H1 (cell line): ENCODE measurements at regions not wholly inside any gene's neighbourhood (a gene's known extent, or its start where the extent isn't known, plus 50 kb on each side); places are given as distances from the start of the nearest gene placed in this dataset.

Source experiments
- CTCF ChIA-PET: fragments of 300-600 bp; sonication (Branson Sonifier 250); formaldehyde crosslinking; loops from one replicate; lab custom pipeline; 2021; ENCODE audit not compliant: partially characterized antibody; lab: Charles Lee
- POLR2A ChIA-PET: fragments of 300-600 bp; sonication (Branson Sonifier 250); formaldehyde crosslinking; loops from one replicate; lab custom pipeline; 2021; ENCODE audit warnings: inconsistent platforms; ENCODE audit not compliant: partially characterized antibody; lab: Charles Lee
- DNase-seq, 2 experiments: peaks; one replicate each; pipeline versions ENCODE4 v3.0.0 to v3.0.0-alpha.2; 2010 to 2022; ENCODE audit warnings: low spot score in 2 of 2, low read depth in 1 of 2, mixed read lengths in 1 of 2
- FAIRE-seq: peaks from 2 replicates; lab custom pipeline; 2011; peaks lifted over from hg19 to GRCh38; lab: Jason Lieb, UNC
- H2AFZ ChIP-seq: 2 replicates; pipeline ENCODE4 v1.8.1; 2012; ENCODE audit warnings: low read length, inconsistent platforms
- H2AK5ac ChIP-seq: 2 replicates; pipeline ENCODE4 v1.6.1; 2013; ENCODE audit warnings: low read depth, low read length
- H2BK120ac ChIP-seq: replicated peaks from 2 replicates; pipeline ENCODE3; 2013; ENCODE audit warnings: low read depth, low read length, inconsistent platforms
- H2BK12ac ChIP-seq: 2 replicates; pipeline ENCODE4 v1.6.1; 2013; ENCODE audit warnings: low read depth, low read length
- H2BK15ac ChIP-seq: 2 replicates; pipeline ENCODE4 v1.6.1; 2013; ENCODE audit warnings: low read length
- H2BK20ac ChIP-seq: 2 replicates; pipeline ENCODE4 v1.6.1; 2013; ENCODE audit warnings: low read length
- H2BK5ac ChIP-seq: 2 replicates; pipeline ENCODE4 v1.6.1; 2013; ENCODE audit warnings: low read depth, low read length
- H3K14ac ChIP-seq: 2 replicates; pipeline ENCODE4 v1.6.1; 2013; ENCODE audit warnings: inconsistent platforms; ENCODE audit not compliant: insufficient read length
- H3K18ac ChIP-seq: 2 replicates; pipeline ENCODE4 v1.6.1; 2013; ENCODE audit warnings: low read length; ENCODE audit errors: extremely low read depth
- H3K23ac ChIP-seq: 2 replicates; pipeline ENCODE4 v1.6.1; 2013; ENCODE audit warnings: inconsistent platforms; ENCODE audit not compliant: insufficient read length
- H3K23me2 ChIP-seq: 2 replicates; pipeline ENCODE4 v1.6.1; 2013; ENCODE audit warnings: low read depth, low read length
- H3K27ac ChIP-seq: 2 replicates; pipeline ENCODE4 v1.6.1; 2011; ENCODE audit warnings: low read depth, low read length, inconsistent platforms
- H3K27me3 ChIP-seq, 4 experiments: replicated peaks in 1 of 4; 1 replicate in 1 of 4; 2 replicates in 3 of 4; pipeline versions ENCODE4 v1.6.1 to v1.8.1; 2011 to 2013; ENCODE audit warnings: low read length in 3 of 4, mild to moderate bottlenecking in 3 of 4, inconsistent platforms in 2 of 4, mixed read lengths in 2 of 4, moderate library complexity in 1 of 4; ENCODE audit not compliant: control insufficient read depth in 3 of 4, insufficient read depth in 3 of 4; ENCODE audit errors: extremely low read depth in 1 of 4
- H3K36me3 ChIP-seq, 4 experiments: 2 replicates each; pipeline versions ENCODE4 v1.6.1 to v1.8.1; 2011 to 2013; ENCODE audit warnings: mild to moderate bottlenecking in 4 of 4, low read length in 3 of 4, moderate library complexity in 2 of 4, control low read depth in 1 of 4, inconsistent platforms in 1 of 4; ENCODE audit not compliant: insufficient read depth in 4 of 4, control insufficient read depth in 2 of 4
- H3K4ac ChIP-seq: replicated peaks from 2 replicates; pipeline ENCODE3; 2013; ENCODE audit warnings: low read length, low read depth, mixed read lengths, inconsistent platforms; ENCODE audit not compliant: insufficient read length
- H3K4me1 ChIP-seq, 4 experiments: replicated peaks in 1 of 4; 1 replicate in 1 of 4; 2 replicates in 3 of 4; pipeline versions ENCODE4 v1.6.1 to v1.8.1; 2011 to 2013; ENCODE audit warnings: low read length in 3 of 4, inconsistent platforms in 2 of 4, mixed read lengths in 1 of 4; ENCODE audit not compliant: insufficient read depth in 4 of 4, control insufficient read depth in 3 of 4
- H3K4me2 ChIP-seq, 2 experiments: 2 replicates each; pipeline versions ENCODE4 v1.6.1 to v1.8.1; 2011 to 2013; ENCODE audit warnings: low read depth in 2 of 2, low read length in 2 of 2, control low read depth in 1 of 2, inconsistent platforms in 1 of 2, mild to moderate bottlenecking in 1 of 2; ENCODE audit not compliant: insufficient read depth in 1 of 2
- H3K4me3 ChIP-seq, 4 experiments: fragments of 200-600, 300-600 bp in 1 of 4; sonication (generic), shearing (Covaris generic), sonication (Bioruptor Twin) in 1 of 4; 2 replicates each; pipeline versions ENCODE4 v1.5.1 to v1.8.1; 2011 to 2016; ENCODE audit warnings: low read length in 4 of 4, low read depth in 3 of 4, control low read depth in 2 of 4, inconsistent platforms in 2 of 4, mild to moderate bottlenecking in 2 of 4, mixed read lengths in 1 of 4, moderate library complexity in 1 of 4; ENCODE audit not compliant: insufficient read depth in 2 of 4; ENCODE audit errors: extremely low read depth in 1 of 4
- H3K56ac ChIP-seq: replicated peaks from 2 replicates; pipeline ENCODE3; 2013; ENCODE audit warnings: low read depth, mild to moderate bottlenecking, mixed read lengths, low read length, inconsistent platforms; ENCODE audit not compliant: insufficient read length
- H3K79me1 ChIP-seq: 2 replicates; pipeline ENCODE4 v1.6.1; 2013; ENCODE audit warnings: low read depth, low read length, control low read depth
- H3K79me2 ChIP-seq, 2 experiments: 2 replicates each; pipeline versions ENCODE4 v1.6.1 to v1.8.1; 2012 to 2013; ENCODE audit warnings: low read length in 2 of 2, mild to moderate bottlenecking in 2 of 2, inconsistent platforms in 1 of 2; ENCODE audit not compliant: insufficient read depth in 2 of 2, control insufficient read depth in 1 of 2
- H3K9ac ChIP-seq, 4 experiments: replicated peaks in 1 of 4; 1 replicate in 1 of 4; 2 replicates in 3 of 4; pipeline versions ENCODE4 v1.6.1 to v1.8.1; 2011 to 2013; ENCODE audit warnings: low read depth in 3 of 4, low read length in 3 of 4, control low read depth in 2 of 4, mild to moderate bottlenecking in 2 of 4, moderate library complexity in 2 of 4, inconsistent platforms in 1 of 4; ENCODE audit errors: extremely low read depth in 1 of 4
- H3K9me3 ChIP-seq, 2 experiments: 2 replicates each; pipeline versions ENCODE4 v1.6.1 to v1.8.1; 2012 to 2013; ENCODE audit warnings: mild to moderate bottlenecking in 2 of 2, moderate library complexity in 2 of 2, control low read depth in 1 of 2, inconsistent platforms in 1 of 2, low read depth in 1 of 2, low read length in 1 of 2, mixed read lengths in 1 of 2; ENCODE audit not compliant: insufficient read depth in 2 of 2
- H4K20me1 ChIP-seq, 2 experiments: replicated peaks in 1 of 2; 2 replicates each; pipeline versions ENCODE3 to v1.8.1; 2011 to 2013; ENCODE audit warnings: inconsistent platforms in 2 of 2, low read length in 2 of 2, mild to moderate bottlenecking in 1 of 2; ENCODE audit not compliant: insufficient read depth in 2 of 2, control insufficient read depth in 1 of 2
- H4K5ac ChIP-seq: 2 replicates; pipeline ENCODE4 v1.6.1; 2013; ENCODE audit warnings: low read length, low read depth, mixed read lengths, inconsistent platforms; ENCODE audit not compliant: insufficient read length
- H4K8ac ChIP-seq: 2 replicates; pipeline ENCODE4 v1.8.0; 2013; ENCODE audit warnings: mild to moderate bottlenecking, moderate library complexity, low read length, inconsistent platforms; ENCODE audit not compliant: insufficient read depth; ENCODE audit errors: extremely low read depth
- H4K91ac ChIP-seq: replicated peaks from 2 replicates; pipeline ENCODE3; 2013; ENCODE audit warnings: low read length, mixed read lengths, inconsistent platforms; ENCODE audit not compliant: insufficient read length
- EP300 ChIP-seq, 2 experiments: IDR thresholded peaks; 1 replicate in 1 of 2; 2 replicates in 1 of 2; pipeline ENCODE4 v1.6.1; 2011 to 2012; ENCODE audit warnings: low read depth in 2 of 2, low read length in 2 of 2, mild to moderate bottlenecking in 2 of 2, borderline replicate concordance in 1 of 2, inconsistent platforms in 1 of 2, moderate library complexity in 1 of 2
- HDAC2 ChIP-seq, 2 experiments: fragments of 300-600 bp in 1 of 2; sonication (generic) in 1 of 2; IDR thresholded peaks; 2 replicates each; pipeline ENCODE4 v1.6.1; 2011 to 2012; ENCODE audit warnings: low read depth in 2 of 2, low read length in 2 of 2, mild to moderate bottlenecking in 2 of 2, moderate library complexity in 2 of 2, borderline replicate concordance in 1 of 2, inconsistent platforms in 1 of 2
- SRF ChIP-seq: IDR thresholded peaks from 2 replicates; pipeline ENCODE4 v1.6.1; 2011; ENCODE audit warnings: mild to moderate bottlenecking, low read depth, low read length, moderate library complexity
- WGBS, 2 experiments: shearing (Covaris generic) in 1 of 2; methylation state at CpG; one replicate each; pipeline versions ENCODE4 v1.1.6 to v1.1.7; 2013 to 2015; ENCODE audit warnings: low lambda C conversion rate in 2 of 2, mixed read lengths in 2 of 2, inconsistent platforms in 1 of 2, low coverage in 1 of 2, missing lambda C conversion rate in 1 of 2; ENCODE audit not compliant: insufficient replicate concordance in 2 of 2, insufficient coverage in 1 of 2, insufficient read length in 1 of 2; ENCODE audit errors: extremely low coverage in 1 of 2, missing lambda C conversion rate in 1 of 2; 5-methylcytosine and 5-hydroxymethylcytosine counted together

GRCh38 chr20:24227600-24227999, 239.0 kb upstream of the GGTLC1 start:
- CTCF ChIA-PET = no interaction called here
- H2AFZ ChIP-seq = no peak overlapping the region
- H2AK5ac ChIP-seq = no peak overlapping the region
- no peaks in the 10 kb centered on the region for H3K4me1 ChIP-seq
- 66% methylated on average over 3 of the region's 3 CpGs; no CpG with 5 or more reads in 1 of the 2 experiments for WGBS, 2 experiments
- no peaks in the 10 kb centered on the region for H3K27me3 ChIP-seq
- H2BK15ac ChIP-seq = no peak overlapping the region
- H3K36me3 ChIP-seq = no peaks in the 10 kb centered on the region
- POLR2A ChIA-PET = no interaction called here
- no peaks in the 10 kb centered on the region for H4K20me1 ChIP-seq
- H3K56ac ChIP-seq = no peak overlapping the region
- H4K8ac ChIP-seq = no peak overlapping the region
- no peak overlapping the region for H3K4ac ChIP-seq
- H2BK12ac ChIP-seq = no peak overlapping the region
- H3K27ac ChIP-seq = no peak overlapping the region
- H3K18ac ChIP-seq = no peak overlapping the region
- no peak overlapping the region for H2BK5ac ChIP-seq
- H4K5ac ChIP-seq = no peak overlapping the region
- H2BK20ac ChIP-seq = no peak overlapping the region
- no peak overlapping the region for H3K23ac ChIP-seq
- H4K91ac ChIP-seq = no peak overlapping the region
- no peaks in the 10 kb centered on the region for H3K79me1 ChIP-seq
- no peaks in the 10 kb centered on the region for H3K23me2 ChIP-seq
- no peak overlapping the region for H2BK120ac ChIP-seq
- H3K9ac ChIP-seq = no peak overlapping the region
- H3K14ac ChIP-seq = no peak overlapping the region
- no peak overlapping the region for H3K4me3 ChIP-seq
- H3K79me2 ChIP-seq = no peaks in the 10 kb centered on the region
- H3K4me2 ChIP-seq = no peak overlapping the region
- FAIRE-seq (no peak), DNase-seq (no peak)
- no peaks in the 10 kb centered on the region for H3K9me3 ChIP-seq
- TF ChIP-seq HDAC2 (IDR thresholded peaks at IDR 0.05; ENCODE audit: borderline replicate concordance in 1 of 2, low read depth in 2 of 2, low read length in 2 of 2) = no peak
- no peak for TF ChIP-seq SRF
- no peak for TF ChIP-seq EP300 (IDR thresholded peaks at IDR 0.05; ENCODE audit: borderline replicate concordance in 1 of 2, low read depth in 2 of 2, low read length in 2 of 2)
